ENCODE measurements at regions not wholly inside any gene's neighbourhood (a gene's known extent, or its start where the extent isn't known, plus 50 kb on each side); places are given as distances from the start of the nearest gene placed in this dataset.

- Histone ChIP-seq H3K4me2 (ENCODE audit: low read depth, low read length) (no peak overlapping the region), H3K4me3 (ENCODE audit: insufficient read depth, low read depth, low read length) (no peak overlapping the region), H2BK15ac (ENCODE audit: low read depth, low read length) (no peak overlapping the region), H3K79me1 (ENCODE audit: low read depth in 1 of 2, low read length in 2 of 2) (no peaks in the 10 kb centered on the region), H4K20me1 (ENCODE audit: insufficient read depth, low read length) (no peaks in the 10 kb centered on the region), H2BK20ac (ENCODE audit: low read depth, low read length) (no peak overlapping the region), H3K14ac (replicated peaks; ENCODE audit: low read depth, low read length) (no peak overlapping the region), H4K5ac (ENCODE audit: low read depth, low read length) (no peak overlapping the region), H2BK5ac (ENCODE audit: low read depth, low read length, poor library complexity, severe bottlenecking) (no peak overlapping the region), H3K9ac (ENCODE audit: low read depth, low read length) (no peak overlapping the region), H3K27me3 (ENCODE audit: control insufficient read depth, insufficient read depth, low read length) (no peaks in the 10 kb centered on the region), H3K4ac (ENCODE audit: low read depth, low read length) (no peak overlapping the region), H2AFZ (replicated peaks; ENCODE audit: low read length, poor library complexity) (no peak overlapping the region), H2AK5ac (ENCODE audit: low read depth, low read length) (no peak overlapping the region), H3K27ac (ENCODE audit: insufficient read depth, low read length) (no peak overlapping the region), H3K4me1 (ENCODE audit: control insufficient read depth, insufficient read depth, low read length) (no peaks in the 10 kb centered on the region), H3K36me3 (ENCODE audit: control insufficient read depth, insufficient read depth, low read length) (no peaks in the 10 kb centered on the region), H2AK9ac (replicated peaks; ENCODE audit: low read depth, low read length, poor library complexity) (no peak overlapping the region), H3K23ac (ENCODE audit: low read depth, low read length) (no peak overlapping the region), H3K9me1 (ENCODE audit: insufficient read depth, low read length) (no peaks in the 10 kb centered on the region), H3K18ac (ENCODE audit: low read depth, low read length) (no peak overlapping the region), H4K8ac (ENCODE audit: low read depth in 2 of 2, low read length in 2 of 2) (no peak overlapping the region), H4K91ac (ENCODE audit: insufficient read depth, low read depth, low read length) (no peak overlapping the region), H2BK120ac (ENCODE audit: low read depth, low read length) (no peak overlapping the region), H3K9me3 (ENCODE audit: control insufficient read depth, insufficient read depth, low read length) (peaks cover 3% of the 10 kb centered on the region; the same call in 1 of the 2 replicates), H3K56ac (ENCODE audit: extremely low read depth, insufficient read depth, low read length) (no peak overlapping the region)
- BruUV-seq (replicated peaks): no TSS peak
- intact Hi-C loops (cut with micrococcal nuclease): no loop called here
- in situ Hi-C loops (cut with MboI; ENCODE audit: low sequenced_read_pairs): no loop called here
- CTCF ChIA-PET: no interaction called here
- no peak for ATAC-seq (ENCODE audit: low read depth)
- TF ChIP-seq BHLHE40 (IDR thresholded peaks at IDR 0.05; ENCODE audit: low read depth, low read length): no peak
- TF ChIP-seq POLR2A (IDR thresholded peaks at IDR 0.05; ENCODE audit: low read depth, low read length): no peak
- no peak for TF ChIP-seq RCOR1 (IDR thresholded peaks at IDR 0.05; ENCODE audit: insufficient replicate concordance, low read length)
- no peak for TF ChIP-seq CHD1 (IDR thresholded peaks at IDR 0.05; ENCODE audit: low read depth, low read length)
- TF ChIP-seq ELK1 (IDR thresholded peaks at IDR 0.05; ENCODE audit: borderline replicate concordance, low read depth, low read length): no peak
- no peak for TF ChIP-seq MAFK (IDR thresholded peaks at IDR 0.05; ENCODE audit: low read depth, low read length)
- no peak for TF ChIP-seq NFE2L2 (IDR thresholded peaks at IDR 0.05; ENCODE audit: low read depth, low read length)
- TF ChIP-seq CTCF (conservative IDR thresholded peaks at IDR 0.05; ENCODE audit: low read depth, low read length): no peak
- no peak for TF ChIP-seq CEBPB (IDR thresholded peaks at IDR 0.05; ENCODE audit: low read depth, low read length)
- TF ChIP-seq MAZ (IDR thresholded peaks at IDR 0.05; ENCODE audit: borderline replicate concordance, low read depth, low read length): no peak
- TF ChIP-seq MXI1 (IDR thresholded peaks at IDR 0.05; ENCODE audit: borderline replicate concordance, low read depth, low read length): no peak
- TF ChIP-seq USF2 (IDR thresholded peaks at IDR 0.05; ENCODE audit: low read depth, low read length): no peak
- no peak for TF ChIP-seq SMC3 (IDR thresholded peaks at IDR 0.05; ENCODE audit: low read depth, low read length)
- no peak for TF ChIP-seq RAD21 (IDR thresholded peaks at IDR 0.05; ENCODE audit: low read length)
- TF ChIP-seq FOS (IDR thresholded peaks at IDR 0.05; ENCODE audit: low read depth, low read length): no peak
- dilution Hi-C loops (cut with HindIII; ENCODE audit: low sequenced_read_pairs, unreplicated experiment): no loop called here
- POLR2A ChIA-PET (ENCODE audit: unreplicated experiment): no interaction called here
- whole genome bisulfite sequencing, 2 experiments (ENCODE audit: extremely low coverage in 2 of 2, insufficient read length in 1 of 2): no CpG with 5 or more reads among the region's 2 CpGs
- no peak for DNase-seq
Observed at GRCh38 chr15:87263871-87264270, 992.7 kb downstream of the NTRK3 start.
